GM21825 (cell line): ENCODE measurements at regions not wholly inside any gene's neighbourhood (a gene's known extent, or its start where the extent isn't known, plus 50 kb on each side); places are given as distances from the start of the nearest gene placed in this dataset.
"Not testable (repeated sequence)": the region's sequence is repeated elsewhere in the genome, so short reads cannot be mapped to it uniquely, and the experiment has no call there.

Experiments used
- ATAC-seq: cut with Tn5 transposase; IDR thresholded peaks from one replicate; pipeline ENCODE4 v1.9.1; 2021; ENCODE audit warnings: mild to moderate bottlenecking, moderate library complexity; ENCODE audit not compliant: unreplicated experiment

GRCh38 chr11:23320131-23320530 is 459.9 kb upstream of the CCDC179 start:
- no peak for ATAC-seq

GRCh38 chr11:23335586-23335985 is 475.3 kb upstream of the CCDC179 start:
- not testable (repeated sequence) for ATAC-seq

GRCh38 chr11:23336961-23337360 is 476.7 kb upstream of the CCDC179 start:
- no peak for ATAC-seq

- ATAC-seq = no peak
Observed at GRCh38 chr11:23353611-23354010, 493.3 kb upstream of the CCDC179 start.

- ATAC-seq = no peak
Observed at GRCh38 chr11:23359297-23359696, 499.0 kb upstream of the CCDC179 start.

GRCh38 chr11:23364076-23364475 is 503.8 kb upstream of the CCDC179 start:
- ATAC-seq = no peak

GRCh38 chr11:23370580-23371275 is 510.5 kb upstream of the CCDC179 start:
- no peak for ATAC-seq

- no peak for ATAC-seq
Observed at GRCh38 chr11:23377909-23378308, 517.6 kb upstream of the CCDC179 start.

- ATAC-seq = no peak
Observed at GRCh38 chr11:23391031-23391430, 530.8 kb upstream of the CCDC179 start.

GRCh38 chr11:23398052-23398451 is 537.8 kb upstream of the CCDC179 start:
- no peak for ATAC-seq

GRCh38 chr11:23399995-23400394 is 539.7 kb upstream of the CCDC179 start:
- no peak for ATAC-seq

GRCh38 chr11:23403210-23404185 is 543.2 kb upstream of the CCDC179 start:
- ATAC-seq = no peak

- no peak for ATAC-seq
Observed at GRCh38 chr11:23404225-23405160, 544.2 kb upstream of the CCDC179 start.

GRCh38 chr11:23405350-23405937 is 545.2 kb upstream of the CCDC179 start:
- no peak for ATAC-seq

- ATAC-seq = no peak
Observed at GRCh38 chr11:23406131-23406819, 546.0 kb upstream of the CCDC179 start.

GRCh38 chr11:23413057-23413456 is 552.8 kb upstream of the CCDC179 start:
- no peak for ATAC-seq

- ATAC-seq = no peak
Observed at GRCh38 chr11:23423104-23423503, 562.8 kb upstream of the CCDC179 start.

GRCh38 chr11:23423656-23424055 is 563.4 kb upstream of the CCDC179 start:
- ATAC-seq = no peak

GRCh38 chr11:23425381-23425780 is 565.1 kb upstream of the CCDC179 start:
- ATAC-seq = no peak

GRCh38 chr11:23429569-23429968 is 569.3 kb upstream of the CCDC179 start:
- no peak for ATAC-seq
